ENCODE measurements at regions not wholly inside any gene's neighbourhood (a gene's known extent, or its start where the extent isn't known, plus 50 kb on each side); places are given as distances from the start of the nearest gene placed in this dataset.

GRCh38 chr1:234837713-234838112 is 227.7 kb upstream of the IRF2BP2 start:
- H3K4me1 Mint-ChIP-seq, result peaks cover 76% of the 10 kb centered on the region
- no peak overlapping the region for H3K4me3 ChIP-seq (replicated peaks in 1 of 3; ENCODE audit: low read depth in 2 of 3, low read length in 3 of 3)
- DNase-seq, result no peak
- peaks cover 4% of the 10 kb centered on the region in 2 donors for H3K36me3 Mint-ChIP-seq
- H3K9me3 ChIP-seq (replicated peaks in 1 of 2; ENCODE audit: control insufficient read depth in 1 of 2, insufficient read depth in 1 of 2, low read length in 2 of 2), result no peaks in the 10 kb centered on the region
- H3K36me3 ChIP-seq (replicated peaks in 1 of 2; ENCODE audit: control insufficient read depth in 1 of 2, insufficient read depth in 2 of 2, low read length in 2 of 2), result no peaks in the 10 kb centered on the region
- H3K79me2 ChIP-seq (ENCODE audit: insufficient read depth, low read length), result no peaks in the 10 kb centered on the region
- H3K27ac ChIP-seq (ENCODE audit: low read depth in 1 of 2, low read length in 2 of 2), result peak overlapping the region in 1 of 2 donors; percentile 85
- H4K20me1 ChIP-seq (ENCODE audit: insufficient read depth, low read length), result no peaks in the 10 kb centered on the region
- no peak overlapping the region for H3K4me2 ChIP-seq (replicated peaks; ENCODE audit: extremely low read depth, low read length, poor library complexity, severe bottlenecking)
- H3K27me3 ChIP-seq (ENCODE audit: control insufficient read depth in 2 of 2, insufficient read depth in 2 of 2, low read length in 2 of 2), result no peaks in the 10 kb centered on the region
- no peak overlapping the region for H3K4me3 Mint-ChIP-seq
- no peaks in the 10 kb centered on the region for H3K27me3 Mint-ChIP-seq (ENCODE audit: low read depth in 3 of 3)
- no peak overlapping the region for H2AFZ ChIP-seq (ENCODE audit: insufficient read depth, low read depth, low read length, poor library complexity, severe bottlenecking)
- no peak overlapping the region for H3K9ac ChIP-seq (ENCODE audit: insufficient read depth, low read length, poor library complexity, severe bottlenecking)
- intact Hi-C loops (cut with micrococcal nuclease), result loop anchor here in 1 of 2 donors (5.0 kb wide), 1 partner anchor 110 kb away; no protein-coding TSS in a partner anchor
- peaks cover 68 to 77% of the 10 kb centered on the region in 2 donors for H3K4me1 ChIP-seq (ENCODE audit: control insufficient read depth in 1 of 2, insufficient read depth in 2 of 2, low read length in 2 of 2)
- peaks cover 0 to 8% (median 2%) of the 10 kb centered on the region in 7 donors for H3K9me3 Mint-ChIP-seq
- peak overlapping the region; percentile 83 to 92 (median 88) for H3K27ac Mint-ChIP-seq
- TF ChIP-seq CTCF (IDR thresholded peaks at IDR 0.05), result no peak

GRCh38 chr1:234836776-234837357 is 226.9 kb upstream of the IRF2BP2 start:
- H3K27ac Mint-ChIP-seq, result peak overlapping the region; percentile 83 to 94 (median 90)
- H3K27me3 ChIP-seq (ENCODE audit: control insufficient read depth in 2 of 2, insufficient read depth in 2 of 2, low read length in 2 of 2), result no peaks in the 10 kb centered on the region
- peaks cover 0 to 8% (median 2%) of the 10 kb centered on the region in 7 donors for H3K9me3 Mint-ChIP-seq
- 96% methylated on average over 3 of the region's 8 CpGs for WGBS (ENCODE audit: insufficient coverage)
- peaks cover 4% of the 10 kb centered on the region in 2 donors for H3K36me3 Mint-ChIP-seq
- no peak overlapping the region for H3K9ac ChIP-seq (ENCODE audit: insufficient read depth, low read length, poor library complexity, severe bottlenecking)
- H3K9me3 ChIP-seq (replicated peaks in 1 of 2; ENCODE audit: control insufficient read depth in 1 of 2, insufficient read depth in 1 of 2, low read length in 2 of 2), result no peaks in the 10 kb centered on the region
- peak overlapping the region; percentile 12 to 85 for H3K27ac ChIP-seq (ENCODE audit: low read depth in 1 of 2, low read length in 2 of 2)
- no peak for TF ChIP-seq CTCF (IDR thresholded peaks at IDR 0.05)
- no peaks in the 10 kb centered on the region for H3K27me3 Mint-ChIP-seq (ENCODE audit: low read depth in 3 of 3)
- no peak overlapping the region for H2AFZ ChIP-seq (ENCODE audit: insufficient read depth, low read depth, low read length, poor library complexity, severe bottlenecking)
- intact Hi-C loops (cut with micrococcal nuclease), result loop anchor here in 1 of 2 donors (5.0 kb wide), 1 partner anchor 110 kb away; no protein-coding TSS in a partner anchor
- peaks cover 75% of the 10 kb centered on the region for H3K4me1 Mint-ChIP-seq
- peak overlapping the region; percentile 23 for H3K4me2 ChIP-seq (replicated peaks; ENCODE audit: extremely low read depth, low read length, poor library complexity, severe bottlenecking)
- DNase-seq, result no peak
- H3K4me1 ChIP-seq (ENCODE audit: control insufficient read depth in 1 of 2, insufficient read depth in 2 of 2, low read length in 2 of 2), result peaks cover 68 to 76% of the 10 kb centered on the region in 2 donors
- H3K36me3 ChIP-seq (replicated peaks in 1 of 2; ENCODE audit: control insufficient read depth in 1 of 2, insufficient read depth in 2 of 2, low read length in 2 of 2), result no peaks in the 10 kb centered on the region
- no peak overlapping the region for H3K4me3 Mint-ChIP-seq
- H3K79me2 ChIP-seq (ENCODE audit: insufficient read depth, low read length), result no peaks in the 10 kb centered on the region
- no peak overlapping the region for H3K4me3 ChIP-seq (replicated peaks in 1 of 3; ENCODE audit: low read depth in 2 of 3, low read length in 3 of 3)
- no peaks in the 10 kb centered on the region for H4K20me1 ChIP-seq (ENCODE audit: insufficient read depth, low read length)

Measured in CD14-positive monocyte (primary cell).